Loucy (cell line): ENCODE measurements at regions not wholly inside any gene's neighbourhood (a gene's known extent, or its start where the extent isn't known, plus 50 kb on each side); places are given as distances from the start of the nearest gene placed in this dataset.

Source experiments
- H2AFZ ChIP-seq: fragments of 200-600 bp; sonication (generic); 2 replicates; pipeline ENCODE4 v1.6.0; 2016; ENCODE audit warnings: antibody characterized with exemption, mild to moderate bottlenecking, low read length, moderate library complexity
- H3F3A ChIP-seq: fragments of 200-600 bp; 2 replicates; pipeline ENCODE4 v1.6.0; 2016; ENCODE audit warnings: antibody characterized with exemption, low read depth, mild to moderate bottlenecking
- H3K27me3 ChIP-seq: fragments of 200-600 bp; sonication (generic); 2 replicates; pipeline ENCODE4 v1.6.1; 2014; ENCODE audit warnings: low read length, mild to moderate bottlenecking; ENCODE audit not compliant: insufficient read depth, poor library complexity, severe bottlenecking
- H3K36me3 ChIP-seq: fragments of 200-600 bp; sonication (generic); 2 replicates; pipeline ENCODE4 v1.6.1; 2016; ENCODE audit warnings: low read length; ENCODE audit not compliant: insufficient read depth
- H3K4me1 ChIP-seq: fragments of 200-600 bp; sonication (generic); 2 replicates; pipeline ENCODE4 v1.5.1; 2014; ENCODE audit warnings: low read length, mild to moderate bottlenecking; ENCODE audit not compliant: insufficient read depth, poor library complexity, severe bottlenecking
- H3K4me2 ChIP-seq: fragments of 200-600 bp; sonication (generic); 2 replicates; pipeline ENCODE4 v1.6.0; 2014; ENCODE audit warnings: antibody characterized with exemption, low read length, low read depth, mild to moderate bottlenecking; ENCODE audit not compliant: poor library complexity, severe bottlenecking
- H3K4me3 ChIP-seq: fragments of 200-600 bp; sonication (generic); 2 replicates; pipeline ENCODE4 v1.5.1; 2014; ENCODE audit warnings: low read length, mild to moderate bottlenecking, mixed read lengths; ENCODE audit not compliant: poor library complexity, severe bottlenecking
- H3K79me2 ChIP-seq: fragments of 200-600 bp; sonication (generic); 2 replicates; pipeline ENCODE4 v1.6.1; 2014; ENCODE audit warnings: low read length; ENCODE audit not compliant: insufficient read depth
- H3K9ac ChIP-seq: fragments of 200-600 bp; sonication (generic); 2 replicates; pipeline ENCODE4 v1.6.0; 2014; ENCODE audit warnings: mild to moderate bottlenecking, low read depth, low read length, moderate library complexity; ENCODE audit not compliant: poor library complexity, severe bottlenecking
- H3K9me2 ChIP-seq: fragments of 200-600 bp; sonication (generic); replicated peaks from 2 replicates; pipeline ENCODE4 v1.6.1; 2016; ENCODE audit warnings: low read depth, low read length, mixed read lengths
- H3K9me3 ChIP-seq: fragments of 200-600 bp; sonication (generic); 2 replicates; pipeline ENCODE4 v1.6.1; 2014; ENCODE audit warnings: mild to moderate bottlenecking, antibody characterized with exemption, low read length, low read depth; ENCODE audit not compliant: insufficient read depth
- H4K20me1 ChIP-seq: fragments of 200-600 bp; sonication (generic); 2 replicates; pipeline ENCODE4 v1.6.0; 2014; ENCODE audit warnings: antibody characterized with exemption, low read length, mild to moderate bottlenecking; ENCODE audit not compliant: insufficient read depth, poor library complexity, severe bottlenecking
- EZH2phosphoT487 ChIP-seq: fragments of 200-600 bp; IDR thresholded peaks from 2 replicates; pipeline ENCODE4 v1.6.1; 2018; ENCODE audit warnings: antibody characterized with exemption, mild to moderate bottlenecking, moderate library complexity, borderline replicate concordance
- TF ChIP-seq, protein P1 (sequence below): fragments of 200-600 bp; sonication (generic); conservative IDR thresholded peaks from 2 replicates; pipeline ENCODE4 v1.5.1; 2014; ENCODE audit warnings: mild to moderate bottlenecking, antibody characterized with exemption, low read length

GRCh38 chr16:54446639-54447038 lies 160.1 kb upstream of the IRX3 start:
- Histone ChIP-seq H3K79me2 (no peaks in the 10 kb centered on the region), H2AFZ (no peak overlapping the region), H3K9ac (no peak overlapping the region), H3K9me3 (no peaks in the 10 kb centered on the region), H3K4me3 (no peak overlapping the region), H4K20me1 (no peaks in the 10 kb centered on the region), H3K27me3 (peaks cover 34% of the 10 kb centered on the region), H3F3A (no peaks in the 10 kb centered on the region), H3K4me1 (peaks cover 19% of the 10 kb centered on the region), H3K36me3 (no peaks in the 10 kb centered on the region), H3K4me2 (no peak overlapping the region), H3K9me2 (no peaks in the 10 kb centered on the region)
- no peak for TF ChIP-seq EZH2phosphoT487
- TF ChIP-seq, protein P1, sequence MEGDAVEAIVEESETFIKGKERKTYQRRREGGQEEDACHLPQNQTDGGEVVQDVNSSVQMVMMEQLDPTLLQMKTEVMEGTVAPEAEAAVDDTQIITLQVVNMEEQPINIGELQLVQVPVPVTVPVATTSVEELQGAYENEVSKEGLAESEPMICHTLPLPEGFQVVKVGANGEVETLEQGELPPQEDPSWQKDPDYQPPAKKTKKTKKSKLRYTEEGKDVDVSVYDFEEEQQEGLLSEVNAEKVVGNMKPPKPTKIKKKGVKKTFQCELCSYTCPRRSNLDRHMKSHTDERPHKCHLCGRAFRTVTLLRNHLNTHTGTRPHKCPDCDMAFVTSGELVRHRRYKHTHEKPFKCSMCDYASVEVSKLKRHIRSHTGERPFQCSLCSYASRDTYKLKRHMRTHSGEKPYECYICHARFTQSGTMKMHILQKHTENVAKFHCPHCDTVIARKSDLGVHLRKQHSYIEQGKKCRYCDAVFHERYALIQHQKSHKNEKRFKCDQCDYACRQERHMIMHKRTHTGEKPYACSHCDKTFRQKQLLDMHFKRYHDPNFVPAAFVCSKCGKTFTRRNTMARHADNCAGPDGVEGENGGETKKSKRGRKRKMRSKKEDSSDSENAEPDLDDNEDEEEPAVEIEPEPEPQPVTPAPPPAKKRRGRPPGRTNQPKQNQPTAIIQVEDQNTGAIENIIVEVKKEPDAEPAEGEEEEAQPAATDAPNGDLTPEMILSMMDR = no peak

DNA sequence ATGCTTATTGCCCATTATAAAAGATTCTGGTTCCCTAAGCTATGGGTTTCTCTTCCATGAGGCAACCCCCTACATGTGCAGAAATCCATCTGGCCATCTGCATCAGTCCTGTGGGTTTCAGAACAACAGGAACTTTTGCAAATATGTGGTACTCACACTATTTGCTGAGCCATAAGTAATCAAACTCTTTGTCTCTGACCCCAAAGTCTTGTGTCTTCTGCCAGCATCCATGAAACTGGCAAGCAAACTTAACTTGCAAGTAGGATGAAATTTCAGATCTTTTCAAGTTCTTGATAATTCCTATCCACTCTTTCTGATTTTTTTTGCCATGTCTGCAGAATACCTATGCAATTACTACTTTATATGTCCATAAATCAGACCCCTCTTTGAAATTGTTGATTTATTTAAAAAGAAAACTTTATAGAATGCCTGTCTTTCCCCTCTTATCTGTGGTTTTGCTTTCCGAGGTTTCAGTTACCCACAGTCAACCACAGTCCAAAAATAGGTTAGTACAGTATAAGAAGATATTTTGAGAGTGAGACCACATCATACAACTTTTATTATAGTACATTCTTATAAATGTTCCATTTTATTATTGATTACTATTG lies 158.4 kb upstream of the IRX3 start:
- Histone ChIP-seq H3K4me2 (peak overlapping the region; percentile 47), H2AFZ (no peak overlapping the region), H3K4me3 (no peak overlapping the region), H3K9me2 (no peaks in the 10 kb centered on the region), H3K27me3 (peaks cover 37% of the 10 kb centered on the region), H3K79me2 (no peaks in the 10 kb centered on the region), H4K20me1 (no peaks in the 10 kb centered on the region), H3K36me3 (no peaks in the 10 kb centered on the region), H3F3A (no peaks in the 10 kb centered on the region), H3K4me1 (peaks cover 19% of the 10 kb centered on the region), H3K9me3 (no peaks in the 10 kb centered on the region), H3K9ac (no peak overlapping the region)
- TF ChIP-seq, protein P1 = no peak
- peak; percentile 44; the same call in 1 of the 2 replicates for TF ChIP-seq EZH2phosphoT487

- H3K4me3 ChIP-seq = no peak overlapping the region
- TF ChIP-seq, protein P1 = no peak
- no peak for TF ChIP-seq EZH2phosphoT487
- no peak overlapping the region for H3K9ac ChIP-seq
- peaks cover 19% of the 10 kb centered on the region for H3K4me1 ChIP-seq
- no peaks in the 10 kb centered on the region for H4K20me1 ChIP-seq
- H3K4me2 ChIP-seq = no peak overlapping the region
- H3K9me3 ChIP-seq = no peaks in the 10 kb centered on the region
- H3K36me3 ChIP-seq = no peaks in the 10 kb centered on the region
- no peaks in the 10 kb centered on the region for H3F3A ChIP-seq
- no peak overlapping the region for H2AFZ ChIP-seq
- H3K79me2 ChIP-seq = no peaks in the 10 kb centered on the region
- peaks cover 48% of the 10 kb centered on the region for H3K27me3 ChIP-seq
- H3K9me2 ChIP-seq = no peaks in the 10 kb centered on the region
Measured at GRCh38 chr16:54443839-54444238, 157.3 kb upstream of the IRX3 start.
